H7 (cell line): ENCODE measurements at regions not wholly inside any gene's neighbourhood (a gene's known extent, or its start where the extent isn't known, plus 50 kb on each side); places are given as distances from the start of the nearest gene placed in this dataset.

Experiments used
- DNase-seq: peaks from one replicate; pipeline ENCODE4 v3.0.0; 2012
- H3K27me3 ChIP-seq: 2 replicates; pipeline ENCODE4 v1.6.0; 2011; ENCODE audit warnings: mild to moderate bottlenecking, low read length; ENCODE audit not compliant: control insufficient read depth, insufficient read depth
- H3K36me3 ChIP-seq: replicated peaks from 2 replicates; pipeline ENCODE4 v1.5.1; 2011; ENCODE audit warnings: low read length; ENCODE audit not compliant: control insufficient read depth, insufficient read depth
- H3K4me3 ChIP-seq: 2 replicates; pipeline ENCODE4 v1.5.1; 2011; ENCODE audit warnings: low read depth, mild to moderate bottlenecking, control low read depth, low read length, moderate library complexity; ENCODE audit not compliant: insufficient read depth

- Histone ChIP-seq H3K27me3 (no peaks in the 10 kb centered on the region), H3K4me3 (no peak overlapping the region), H3K36me3 (no peaks in the 10 kb centered on the region)
- no peak for DNase-seq
Observed at GRCh38 chr10:4718544-4718943, 107.5 kb upstream of the AKR1E2 start.

DNA sequence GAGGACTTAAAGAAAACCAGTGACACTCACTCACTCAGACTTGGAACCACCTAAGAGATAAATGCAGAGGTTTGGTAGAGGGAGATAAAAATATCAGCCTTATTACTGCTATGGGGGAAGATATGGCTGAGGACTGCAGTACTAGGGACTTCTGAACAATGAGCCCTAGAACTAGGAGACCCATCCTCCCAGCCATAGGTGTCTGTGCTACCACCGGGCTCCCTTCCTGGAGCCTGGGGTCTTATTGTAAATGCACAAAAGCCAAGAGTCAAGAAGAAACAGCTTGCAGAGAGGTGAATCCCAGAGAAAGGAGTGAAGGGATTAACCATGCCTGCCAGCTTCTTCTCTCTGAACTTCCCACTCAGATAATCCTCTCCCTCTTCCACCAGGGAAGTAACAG is 108.3 kb upstream of the AKR1E2 start:
- peak; percentile 4 for DNase-seq
- Histone ChIP-seq H3K4me3 (no peak overlapping the region), H3K27me3 (no peaks in the 10 kb centered on the region), H3K36me3 (no peaks in the 10 kb centered on the region)

DNA sequence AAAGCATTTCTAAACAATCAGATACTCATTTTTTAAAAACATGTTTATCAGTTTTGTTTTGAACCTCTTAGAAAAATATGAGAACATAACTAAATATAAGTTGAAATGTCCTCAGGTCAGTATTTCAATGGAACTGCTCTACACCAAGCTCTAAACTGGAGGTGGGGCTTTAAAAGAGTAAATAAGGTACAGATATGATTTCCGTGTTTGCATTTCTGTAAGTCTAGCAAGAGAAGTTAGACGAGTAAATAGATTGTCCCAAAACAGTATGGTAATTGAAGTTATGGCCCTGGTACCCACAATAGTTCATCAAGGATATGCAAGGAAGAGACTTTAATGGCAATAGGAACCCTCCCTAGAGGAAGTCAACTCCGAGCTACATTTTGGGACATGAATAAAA is 115.1 kb upstream of the AKR1E2 start:
- no peaks in the 10 kb centered on the region for H3K36me3 ChIP-seq
- no peak overlapping the region for H3K4me3 ChIP-seq
- no peak for DNase-seq
- H3K27me3 ChIP-seq: no peaks in the 10 kb centered on the region

- Histone ChIP-seq H3K27me3 (no peaks in the 10 kb centered on the region), H3K36me3 (no peaks in the 10 kb centered on the region), H3K4me3 (no peak overlapping the region)
- peak; percentile 39 for DNase-seq
Observed at GRCh38 chr10:4708123-4708759, 117.8 kb upstream of the AKR1E2 start.

DNA sequence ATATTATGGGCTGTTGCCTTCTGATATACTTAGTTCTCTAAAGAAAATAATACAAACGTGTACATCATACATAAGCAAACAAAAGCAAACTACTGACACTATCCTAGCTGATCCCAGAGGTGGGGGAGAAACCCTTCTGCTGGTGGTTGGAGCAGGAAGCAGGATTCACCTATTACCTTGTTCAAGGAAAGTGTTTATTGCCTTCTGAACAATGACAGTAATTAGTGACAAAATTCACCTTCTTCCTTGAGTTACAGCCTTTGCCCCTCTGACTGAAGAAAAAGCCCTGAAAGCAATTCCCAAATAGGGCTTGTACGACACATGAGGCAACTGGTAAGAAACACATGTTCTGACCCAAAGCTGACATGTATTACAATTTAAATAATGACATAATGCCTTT is 118.8 kb upstream of the AKR1E2 start:
- Histone ChIP-seq H3K27me3 (no peaks in the 10 kb centered on the region), H3K36me3 (no peaks in the 10 kb centered on the region)

DNA sequence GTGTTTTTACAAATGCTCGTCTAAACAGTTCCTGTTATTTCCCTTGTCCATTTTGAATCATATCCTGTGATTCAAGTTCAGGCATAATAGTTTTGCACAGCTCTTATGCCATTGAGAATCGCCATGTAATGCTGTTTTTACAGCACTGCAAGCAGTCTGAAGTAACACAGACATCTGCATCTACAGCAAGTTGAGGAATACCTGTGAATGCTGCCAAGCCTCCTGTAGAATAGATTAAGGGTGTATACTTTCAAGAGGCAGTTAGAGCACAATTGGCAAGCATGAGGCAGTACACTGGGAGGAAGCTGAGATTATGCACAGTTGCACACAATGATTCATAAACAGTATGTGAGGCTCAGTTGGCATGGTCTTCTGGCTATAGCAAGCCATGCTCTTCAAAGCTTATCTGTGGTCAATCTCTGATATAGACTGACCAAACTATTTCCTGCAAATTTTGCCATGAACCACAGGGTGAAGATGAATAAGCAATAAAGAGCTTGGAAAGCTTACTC is 121.9 kb upstream of the AKR1E2 start:
- Histone ChIP-seq H3K4me3 (no peak overlapping the region), H3K36me3 (no peaks in the 10 kb centered on the region), H3K27me3 (no peaks in the 10 kb centered on the region)
- no peak for DNase-seq

More for the DNA sequence above, 118.8 kb upstream of the AKR1E2 start:
- H3K4me3 ChIP-seq: no peak overlapping the region
- DNase-seq: no peak

DNA sequence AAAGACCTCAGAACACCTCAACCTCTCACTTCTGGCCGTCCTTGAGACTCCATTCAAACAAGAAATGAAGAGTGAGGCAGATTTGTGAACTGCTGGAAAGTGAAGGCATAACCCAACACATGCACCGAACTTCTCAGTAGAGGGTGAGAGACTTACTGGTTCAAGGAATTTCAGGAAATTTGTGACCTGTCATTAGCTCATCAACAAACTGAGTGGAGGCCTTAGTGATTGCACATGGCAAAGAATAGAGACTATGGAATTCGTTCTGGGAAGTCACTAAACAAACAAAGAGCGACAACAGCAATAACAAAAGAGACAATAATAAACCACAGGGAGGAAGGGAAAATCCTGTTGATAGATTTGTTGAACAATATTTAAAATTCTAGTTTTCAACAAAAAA is 125.0 kb upstream of the AKR1E2 start:
- H3K27me3 ChIP-seq: no peaks in the 10 kb centered on the region
- no peak for DNase-seq
- no peak overlapping the region for H3K4me3 ChIP-seq
- no peaks in the 10 kb centered on the region for H3K36me3 ChIP-seq

GRCh38 chr10:4699950-4700730 is 125.9 kb upstream of the AKR1E2 start:
- Histone ChIP-seq H3K4me3 (no peak overlapping the region), H3K36me3 (no peaks in the 10 kb centered on the region), H3K27me3 (no peaks in the 10 kb centered on the region)
- DNase-seq: no peak

DNA sequence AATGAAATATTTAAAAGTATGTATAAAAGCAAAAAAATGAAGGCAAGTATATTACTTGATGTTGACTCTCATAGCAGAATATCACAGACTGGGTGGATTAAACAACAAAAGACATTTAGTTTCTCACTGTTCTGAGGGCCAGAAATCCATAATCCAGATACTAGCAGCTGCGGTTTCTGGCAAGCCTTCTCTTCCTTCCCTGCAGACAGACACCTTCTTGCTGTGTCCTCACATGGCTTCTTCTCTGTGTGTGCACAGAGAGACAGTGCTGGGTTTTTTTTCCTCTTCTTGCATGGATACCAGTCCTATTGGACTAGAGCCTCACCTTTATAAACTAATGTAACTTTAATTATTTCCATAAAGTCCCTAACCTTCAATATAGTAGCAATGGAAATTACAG is 127.9 kb upstream of the AKR1E2 start:
- DNase-seq: no peak
- Histone ChIP-seq H3K27me3 (no peaks in the 10 kb centered on the region), H3K36me3 (no peaks in the 10 kb centered on the region), H3K4me3 (no peak overlapping the region)

GRCh38 chr10:4696186-4696585 is 129.8 kb upstream of the AKR1E2 start:
- no peak for DNase-seq
- H3K27me3 ChIP-seq: no peaks in the 10 kb centered on the region
- no peak overlapping the region for H3K4me3 ChIP-seq
- H3K36me3 ChIP-seq: no peaks in the 10 kb centered on the region

- Histone ChIP-seq H3K36me3 (no peaks in the 10 kb centered on the region), H3K27me3 (no peaks in the 10 kb centered on the region), H3K4me3 (no peak overlapping the region)
- DNase-seq: no peak
Observed at GRCh38 chr10:4693967-4694366, 132.0 kb upstream of the AKR1E2 start.

GRCh38 chr10:4692206-4692605 is 133.8 kb upstream of the AKR1E2 start:
- Histone ChIP-seq H3K36me3 (no peaks in the 10 kb centered on the region), H3K27me3 (no peaks in the 10 kb centered on the region), H3K4me3 (no peak overlapping the region)
- no peak for DNase-seq

GRCh38 chr10:4691776-4692175 is 134.2 kb upstream of the AKR1E2 start:
- Histone ChIP-seq H3K36me3 (no peaks in the 10 kb centered on the region), H3K27me3 (no peaks in the 10 kb centered on the region), H3K4me3 (no peak overlapping the region)
- no peak for DNase-seq

GRCh38 chr10:4691301-4691700 is 134.7 kb upstream of the AKR1E2 start:
- DNase-seq: no peak
- no peaks in the 10 kb centered on the region for H3K36me3 ChIP-seq
- H3K27me3 ChIP-seq: no peaks in the 10 kb centered on the region
- H3K4me3 ChIP-seq: no peak overlapping the region

GRCh38 chr10:4688601-4689000 is 137.4 kb upstream of the AKR1E2 start:
- no peak for DNase-seq
- Histone ChIP-seq H3K27me3 (no peaks in the 10 kb centered on the region), H3K4me3 (no peak overlapping the region), H3K36me3 (no peaks in the 10 kb centered on the region)
